GM12864 (cell line): ENCODE measurements at regions not wholly inside any gene's neighbourhood (a gene's known extent, or its start where the extent isn't known, plus 50 kb on each side); places are given as distances from the start of the nearest gene placed in this dataset.

ENCODE experiments used
- DNase-seq: peaks from one replicate; pipeline ENCODE4 v3.0.0-alpha.2; 2011; ENCODE audit warnings: low read depth
- H3K4me3 ChIP-seq: 2 replicates; pipeline ENCODE4 v1.5.1; 2011; ENCODE audit warnings: mild to moderate bottlenecking, low read depth, low read length, control low read depth
- CTCF ChIP-seq: IDR thresholded peaks from 2 replicates; pipeline ENCODE4 v1.5.1; 2011; ENCODE audit warnings: low read depth, mild to moderate bottlenecking, moderate library complexity, low read length, control low read depth, inconsistent platforms; ENCODE audit errors: missing control alignments

- no peak for DNase-seq
- no peak overlapping the region for H3K4me3 ChIP-seq
- no peak for TF ChIP-seq CTCF
Measured at GRCh38 chr5:29262339-29263123, 1931.0 kb upstream of the CDH6 start.

- DNase-seq, result no peak
- TF ChIP-seq CTCF, result no peak
- no peak overlapping the region for H3K4me3 ChIP-seq
Measured at GRCh38 chr5:29261213-29261612, 1932.3 kb upstream of the CDH6 start.

GRCh38 chr5:29252390-29252789, 1941.1 kb upstream of the CDH6 start:
- no peak overlapping the region for H3K4me3 ChIP-seq
- no peak for TF ChIP-seq CTCF
- no peak for DNase-seq

- H3K4me3 ChIP-seq, result no peak overlapping the region
- DNase-seq, result no peak
- no peak for TF ChIP-seq CTCF
Measured at GRCh38 chr5:29247346-29248028, 1946.0 kb upstream of the CDH6 start.

GRCh38 chr5:29240379-29240778, 1953.1 kb upstream of the CDH6 start:
- no peak for DNase-seq
- H3K4me3 ChIP-seq, result no peak overlapping the region
- TF ChIP-seq CTCF, result no peak

GRCh38 chr5:29239606-29240005, 1953.9 kb upstream of the CDH6 start:
- no peak overlapping the region for H3K4me3 ChIP-seq
- TF ChIP-seq CTCF, result no peak
- no peak for DNase-seq
